AG10803 (cell line): ENCODE measurements at regions not wholly inside any gene's neighbourhood (a gene's known extent, or its start where the extent isn't known, plus 50 kb on each side); places are given as distances from the start of the nearest gene placed in this dataset.
A peak's percentile ranks its signal among the peaks of the same experiment; 100 is the strongest.

Experiments
- DNase-seq: peaks from one replicate; pipeline ENCODE4 v3.0.0; 2010; ENCODE audit warnings: low read depth
- H3K4me3 ChIP-seq: 2 replicates; pipeline ENCODE4 v1.5.1; 2011; ENCODE audit warnings: mild to moderate bottlenecking, low read length, control low read depth
- CTCF ChIP-seq: conservative IDR thresholded peaks from 2 replicates; pipeline ENCODE4 v1.5.1; 2011; ENCODE audit warnings: mild to moderate bottlenecking, low read length, control low read depth, inconsistent platforms

GRCh38 chr11:29321293-29322132 lies 695.3 kb downstream of the KCNA4 start:
- no peak for DNase-seq
- no peak for TF ChIP-seq CTCF
- H3K4me3 ChIP-seq = no peak overlapping the region

- H3K4me3 ChIP-seq = no peak overlapping the region
- no peak for DNase-seq
- no peak for TF ChIP-seq CTCF
Measured at GRCh38 chr11:29320196-29320595, 696.6 kb downstream of the KCNA4 start.

- no peak overlapping the region for H3K4me3 ChIP-seq
- no peak for TF ChIP-seq CTCF
- peak; percentile 70 for DNase-seq
Measured at GRCh38 chr11:29319210-29319609, 697.6 kb downstream of the KCNA4 start.

GRCh38 chr11:29318134-29318845 lies 698.5 kb downstream of the KCNA4 start:
- DNase-seq = peak; percentile 70
- H3K4me3 ChIP-seq = no peak overlapping the region
- no peak for TF ChIP-seq CTCF

GRCh38 chr11:29317694-29318093 lies 699.1 kb downstream of the KCNA4 start:
- no peak for TF ChIP-seq CTCF
- no peak overlapping the region for H3K4me3 ChIP-seq
- DNase-seq = peak; percentile 47

GRCh38 chr11:29315275-29315674 lies 701.6 kb downstream of the KCNA4 start:
- DNase-seq = no peak
- no peak for TF ChIP-seq CTCF
- H3K4me3 ChIP-seq = no peak overlapping the region

GRCh38 chr11:29314211-29314610 lies 702.6 kb downstream of the KCNA4 start:
- DNase-seq = no peak
- H3K4me3 ChIP-seq = no peak overlapping the region

More at GRCh38 chr11:29314211-29314610, 702.6 kb downstream of the KCNA4 start:
- no peak for TF ChIP-seq CTCF
